GM23338 (cell line): ENCODE measurements at regions not wholly inside any gene's neighbourhood (a gene's known extent, or its start where the extent isn't known, plus 50 kb on each side); places are given as distances from the start of the nearest gene placed in this dataset.

Experiments
- CTCF ChIP-seq, 2 experiments: fragments of 200-600 bp in 1 of 2; sonication (generic) in 1 of 2; conservative IDR thresholded peaks; 2 replicates each; pipeline versions ENCODE4 v1.5.1 to v1.6.1; 2016 to 2017; ENCODE audit warnings: antibody characterized with exemption in 2 of 2, low read depth in 2 of 2, mild to moderate bottlenecking in 2 of 2, moderate library complexity in 1 of 2
- EZH2 ChIP-seq: fragments of 200-600 bp; sonication (generic); IDR thresholded peaks from one replicate; pipeline ENCODE4 v1.8.0; 2017; ENCODE audit warnings: antibody characterized with exemption, mild to moderate bottlenecking, low read depth; ENCODE audit not compliant: unreplicated experiment
- EZH2phosphoT487 ChIP-seq: fragments of 200-600 bp; sonication (generic); IDR thresholded peaks from one replicate; pipeline ENCODE4 v1.8.1; 2018; ENCODE audit warnings: antibody characterized with exemption; ENCODE audit not compliant: unreplicated experiment
- POLR2AphosphoS5 ChIP-seq: IDR thresholded peaks from 2 replicates; pipeline ENCODE4 v1.6.1; 2016; ENCODE audit warnings: antibody characterized with exemption, low read depth

GRCh38 chr6:55983861-55984260 is 108.5 kb upstream of the BMP5 start:
- TF ChIP-seq EZH2 (no peak), CTCF (conservative IDR thresholded peaks at IDR 0.05; ENCODE audit: low read depth in 2 of 2) (no peak), EZH2phosphoT487 (no peak), POLR2AphosphoS5 (no peak)
